NCI-H2196 treated with DMSO at 0.1 percent for 48 hours (cell line): ENCODE measurements at regions not wholly inside any gene's neighbourhood (a gene's known extent, or its start where the extent isn't known, plus 50 kb on each side); places are given as distances from the start of the nearest gene placed in this dataset.
"Not testable (repeated sequence)": the region's sequence is repeated elsewhere in the genome, so short reads cannot be mapped to it uniquely, and the experiment has no call there.

Experiments used
- DNase-seq: peaks from one replicate; lab custom pipeline; 2025; ENCODE audit not compliant: unreplicated experiment; lab: John Stamatoyannopoulos, UW

- DNase-seq, result no peak
Observed at GRCh38 chr5:99765011-99765410, 770.2 kb upstream of the FAM174A start.

GRCh38 chr5:99763021-99763774 is 772.0 kb upstream of the FAM174A start:
- no peak for DNase-seq

DNA sequence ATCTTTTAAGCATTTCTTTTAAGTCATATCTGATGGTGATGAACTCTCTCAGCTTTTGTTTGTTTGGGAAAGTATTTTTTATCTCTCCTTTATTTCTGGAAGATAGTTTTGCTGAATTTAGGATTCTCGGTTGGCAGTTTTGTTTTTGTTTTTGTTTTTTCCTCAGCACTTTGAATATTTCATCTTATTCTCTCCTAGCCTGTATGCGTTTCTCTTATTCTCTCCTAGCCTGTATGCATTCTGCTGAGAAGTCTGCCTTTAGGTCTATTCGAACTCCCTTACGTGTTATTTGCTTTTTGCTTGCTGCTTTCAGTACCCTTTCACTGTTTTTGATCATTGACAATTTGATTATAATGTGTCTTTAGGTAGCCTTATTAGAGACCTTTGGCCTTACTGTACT is 787.8 kb upstream of the FAM174A start:
- no peak for DNase-seq

DNA sequence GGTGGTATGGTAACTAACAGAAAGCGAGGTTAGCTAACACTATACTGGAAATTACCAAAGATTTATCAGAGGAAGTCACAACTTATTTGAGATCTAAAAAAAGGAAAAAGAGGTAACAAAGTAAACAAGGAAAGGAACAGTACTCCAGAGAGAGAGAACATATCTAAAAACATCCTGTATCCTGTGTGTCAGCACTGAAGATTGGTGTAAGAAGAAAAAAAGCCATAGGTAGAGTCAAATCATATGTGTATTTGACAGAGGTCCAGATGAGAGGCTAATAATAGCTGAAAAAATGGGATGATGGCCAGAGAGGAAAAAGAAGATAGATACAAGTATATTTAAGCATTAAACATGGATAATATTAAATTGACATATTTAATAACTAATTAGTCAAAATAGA is 802.0 kb upstream of the FAM174A start:
- not testable (repeated sequence) for DNase-seq

GRCh38 chr5:99730653-99731052 is 801.8 kb upstream of the CHD1 start:
- DNase-seq, result not testable (repeated sequence)

- DNase-seq, result no peak
Observed at GRCh38 chr5:99724732-99725290, 796.0 kb upstream of the CHD1 start.

DNA sequence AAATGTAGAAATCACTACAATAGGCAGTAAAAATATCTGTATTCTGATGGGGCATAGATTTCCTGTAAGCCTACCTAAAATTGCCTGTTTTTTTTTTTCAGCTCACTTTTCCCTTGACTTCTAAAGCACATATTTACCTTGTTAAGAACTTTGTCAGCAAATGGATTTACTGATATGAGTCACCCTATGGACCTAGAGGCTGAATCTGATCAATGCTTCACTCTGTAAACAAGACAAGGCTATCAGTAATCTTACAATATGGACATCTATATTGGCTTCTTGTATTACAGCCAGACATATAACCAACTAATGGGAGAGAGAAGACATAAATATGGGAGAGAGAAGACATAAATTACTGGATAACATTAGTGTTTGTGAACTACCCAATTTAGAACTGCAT is 792.7 kb upstream of the CHD1 start:
- DNase-seq, result no peak

GRCh38 chr5:99715921-99716320 is 787.1 kb upstream of the CHD1 start:
- no peak for DNase-seq

GRCh38 chr5:99706160-99706559 is 777.4 kb upstream of the CHD1 start:
- DNase-seq, result no peak

DNA sequence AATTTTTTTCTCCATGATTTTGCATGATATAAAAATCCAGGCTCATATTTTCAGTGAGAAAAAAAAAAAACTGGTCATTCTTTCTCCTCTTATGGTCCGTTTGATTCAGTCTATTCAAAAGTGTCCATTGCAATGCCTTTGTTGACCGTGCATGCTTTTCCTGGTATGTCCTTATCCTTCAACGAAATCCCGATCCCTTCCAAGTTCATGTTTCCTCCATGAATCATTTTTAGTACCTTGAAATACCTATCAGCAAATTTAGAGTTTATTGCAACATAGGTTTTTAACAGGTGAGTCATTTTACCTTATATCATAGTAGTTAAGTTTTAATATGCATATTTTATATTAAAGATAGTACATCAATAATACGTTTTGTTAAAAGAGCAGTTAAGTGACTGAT is 773.8 kb upstream of the CHD1 start:
- DNase-seq, result no peak

DNA sequence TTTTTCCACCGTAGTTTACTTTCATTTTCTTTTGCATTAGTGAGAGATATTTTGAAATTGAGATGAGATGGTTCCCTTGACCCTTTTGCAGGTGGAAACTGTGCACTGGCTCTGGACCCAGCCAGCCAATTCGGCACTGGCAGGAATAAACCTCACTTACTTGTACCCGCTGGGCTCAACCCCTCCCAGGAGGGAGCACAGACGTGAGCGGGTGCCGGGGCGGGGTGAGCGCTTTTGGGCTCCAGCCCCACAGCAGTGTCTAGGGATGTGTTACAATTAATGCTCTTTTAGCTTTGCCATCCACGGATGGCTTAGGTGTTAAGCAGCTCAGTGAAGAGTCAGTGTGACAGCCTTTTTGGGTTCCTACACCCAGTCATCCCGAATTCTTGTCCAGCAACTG is 766.1 kb upstream of the CHD1 start:
- DNase-seq, result no peak

DNA sequence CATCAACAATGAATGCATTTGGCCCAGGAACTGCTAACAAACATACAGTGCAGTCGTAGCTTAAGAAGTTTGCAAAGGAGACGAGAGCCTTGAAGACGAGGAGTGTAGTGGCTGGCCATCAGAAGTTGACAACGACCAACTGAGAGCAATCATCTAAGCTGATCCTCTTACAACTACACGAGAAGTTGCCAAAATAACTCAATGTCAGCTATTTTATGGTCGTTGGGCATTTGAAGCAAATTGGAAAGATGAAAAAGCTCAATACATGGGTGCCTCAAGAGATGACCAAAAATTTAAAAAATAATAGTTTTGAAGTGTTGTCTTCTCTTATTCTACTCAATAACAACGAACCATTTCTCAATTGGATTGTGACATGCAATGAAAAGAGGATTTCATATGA is 757.7 kb upstream of the CHD1 start:
- no peak for DNase-seq

DNA sequence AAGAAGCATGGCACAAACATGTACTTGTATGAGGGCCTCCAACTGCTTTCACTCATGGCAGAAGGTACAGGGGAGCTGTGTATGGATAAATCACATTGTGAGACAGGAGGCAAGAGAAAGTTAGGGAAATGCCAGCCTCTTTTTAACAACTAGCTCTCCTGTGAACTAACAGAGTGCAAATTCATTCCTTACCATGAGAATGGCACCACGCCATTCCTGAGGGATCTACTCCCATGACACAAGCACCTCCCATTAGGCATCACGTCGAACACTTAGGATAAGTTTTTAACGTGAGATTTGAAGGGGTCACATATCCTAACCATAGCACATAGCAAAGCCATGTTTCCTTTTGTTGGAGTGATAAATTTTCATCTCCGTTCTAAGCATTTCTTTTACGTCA is 747.2 kb upstream of the CHD1 start:
- DNase-seq, result no peak

DNA sequence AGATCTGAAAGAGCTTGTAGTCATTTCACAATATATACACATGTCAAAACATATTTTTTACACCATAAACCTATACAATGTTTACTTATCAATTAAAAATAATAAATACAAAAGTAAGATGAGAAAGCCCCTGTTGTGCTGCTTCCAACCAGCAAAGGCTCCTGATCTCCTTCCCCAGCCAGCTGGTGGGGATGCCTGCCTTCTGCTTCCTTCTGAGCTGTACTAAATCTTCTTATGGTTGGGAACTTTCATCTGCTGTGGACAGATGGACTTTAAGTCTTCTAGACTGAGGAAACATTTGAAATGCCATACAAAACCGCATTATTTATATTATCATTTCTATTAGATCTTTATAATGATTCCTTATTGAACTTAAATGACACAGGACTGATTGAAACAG is 745.3 kb upstream of the CHD1 start:
- no peak for DNase-seq

- no peak for DNase-seq
Observed at GRCh38 chr5:99664972-99665371, 736.2 kb upstream of the CHD1 start.

GRCh38 chr5:99651298-99651697 is 722.5 kb upstream of the CHD1 start:
- DNase-seq, result no peak

- no peak for DNase-seq
Observed at GRCh38 chr5:99646011-99646647, 717.3 kb upstream of the CHD1 start.

DNA sequence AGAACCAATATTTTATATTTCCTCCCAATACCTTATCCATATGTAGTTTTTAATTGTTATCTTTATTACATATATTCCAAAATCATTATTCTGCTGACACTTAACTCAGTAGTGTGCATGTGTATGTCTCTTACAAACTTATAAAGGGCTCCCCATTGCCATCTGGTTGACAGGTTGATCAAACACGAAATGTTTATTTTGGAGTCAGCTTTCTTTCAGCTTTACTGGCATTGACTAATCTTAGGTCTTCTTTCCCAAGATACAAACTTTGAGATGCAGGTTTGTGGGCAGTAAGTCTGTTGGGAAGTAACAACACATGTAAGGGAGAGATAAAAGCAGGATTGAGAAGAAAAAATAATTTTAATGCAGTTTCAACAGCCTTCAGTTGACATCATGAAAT is 716.0 kb upstream of the CHD1 start:
- DNase-seq, result no peak

DNA sequence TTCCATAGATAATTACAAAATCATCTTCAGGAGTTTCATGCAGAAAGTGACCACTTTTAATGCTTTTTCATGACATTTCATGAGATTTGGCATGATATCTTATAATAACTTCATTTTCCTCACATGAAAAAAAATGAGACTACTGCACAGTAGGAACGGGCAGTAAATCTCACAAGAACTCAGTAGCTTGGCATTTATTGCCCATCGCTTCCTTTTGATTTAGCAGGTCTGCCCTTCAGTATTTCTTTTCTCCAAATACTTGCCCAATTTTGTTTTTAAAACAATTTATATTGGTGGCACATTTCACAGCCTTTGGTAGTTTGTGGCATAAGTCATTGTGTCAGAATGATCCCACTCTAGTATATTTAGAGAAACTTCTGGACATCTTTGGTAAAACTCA is 711.8 kb upstream of the CHD1 start:
- DNase-seq, result no peak

DNA sequence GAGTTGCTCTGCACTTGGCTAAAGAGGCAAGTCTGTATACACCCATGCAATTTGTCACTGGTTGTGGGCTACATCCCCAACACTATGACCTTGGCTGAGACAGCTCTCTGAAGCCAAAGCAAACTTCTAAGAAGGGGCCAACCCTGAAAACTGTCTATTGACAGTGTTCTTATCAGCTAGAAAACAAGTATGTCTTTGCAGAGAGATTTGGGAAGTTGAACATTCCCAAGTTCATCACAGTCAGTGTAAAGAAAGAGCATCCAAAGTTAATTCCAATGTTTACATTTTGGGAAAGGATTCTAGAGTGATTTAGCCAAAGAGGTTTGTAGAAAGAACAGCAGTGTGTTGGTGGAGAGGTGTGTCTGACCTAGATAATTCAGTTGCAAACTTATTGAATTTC is 711.1 kb upstream of the CHD1 start:
- no peak for DNase-seq

DNA sequence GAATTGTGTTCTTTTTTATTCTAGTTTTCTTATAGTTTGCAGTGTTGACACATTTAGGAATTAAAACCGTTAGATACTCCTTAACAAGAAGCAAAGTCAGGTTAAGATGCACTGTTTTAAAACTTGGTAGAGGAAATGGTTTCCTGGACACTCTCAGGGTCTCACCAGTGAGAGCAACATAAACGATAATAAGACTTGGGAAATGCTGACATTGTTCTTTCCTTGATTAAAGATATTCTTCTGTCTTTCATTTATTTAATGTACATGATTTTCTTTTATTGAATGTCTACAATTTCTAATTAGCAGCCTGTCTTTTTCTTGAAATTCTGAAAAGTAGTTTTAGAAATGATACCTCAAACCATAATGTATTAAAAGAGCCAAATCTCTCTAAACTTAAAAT is 707.9 kb upstream of the CHD1 start:
- no peak for DNase-seq

- DNase-seq, result no peak
Observed at GRCh38 chr5:99621772-99622681, 693.2 kb upstream of the CHD1 start.
